GM21447 (cell line): ENCODE measurements at regions not wholly inside any gene's neighbourhood (a gene's known extent, or its start where the extent isn't known, plus 50 kb on each side); places are given as distances from the start of the nearest gene placed in this dataset.

ENCODE experiments used
- ATAC-seq: cut with Tn5 transposase; IDR thresholded peaks from one replicate; pipeline ENCODE4 v1.9.1; 2021; ENCODE audit not compliant: unreplicated experiment

DNA sequence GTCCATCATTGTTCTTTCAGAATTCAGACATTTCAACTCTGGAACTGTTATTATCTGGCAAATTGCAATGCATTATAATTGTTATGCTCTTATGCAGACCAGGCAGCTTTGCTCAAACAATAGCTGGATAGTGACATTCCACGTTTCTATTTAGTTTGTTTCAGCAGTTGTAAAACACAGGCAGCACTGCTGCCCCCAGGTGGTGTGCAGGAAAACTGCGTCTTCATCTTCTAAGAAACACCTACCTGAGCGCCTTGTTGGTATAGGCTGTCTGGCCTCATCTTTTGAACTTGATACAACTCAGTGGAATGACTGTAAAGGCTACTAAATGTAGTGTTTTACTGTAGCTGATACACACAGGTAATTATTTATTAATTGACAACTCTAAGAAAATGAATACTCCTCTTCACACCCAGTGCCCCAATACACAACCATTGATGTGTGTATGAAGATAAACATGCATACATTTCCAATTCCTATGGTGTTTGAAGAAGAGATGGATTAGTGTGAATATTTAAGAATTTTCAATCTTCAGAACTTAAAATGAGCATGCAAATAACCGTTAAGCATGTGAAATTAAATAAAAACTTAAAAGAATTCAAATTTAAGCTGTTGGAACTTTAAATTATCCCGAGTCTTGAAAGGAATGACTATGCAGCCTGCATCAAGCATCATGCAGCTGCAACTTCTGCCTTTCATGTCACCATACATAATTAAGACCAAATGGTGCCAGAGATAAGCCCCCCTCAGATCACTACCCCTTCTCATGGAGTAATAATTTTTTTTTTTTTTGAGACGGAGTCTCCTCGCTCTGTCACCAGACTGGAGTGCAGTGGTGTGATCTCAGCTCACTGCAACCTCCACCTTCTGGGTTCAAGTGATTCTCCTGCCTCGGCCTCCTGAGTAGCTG, 85.6 kb downstream of the CD8B2 start:
- ATAC-seq, result no peak

DNA sequence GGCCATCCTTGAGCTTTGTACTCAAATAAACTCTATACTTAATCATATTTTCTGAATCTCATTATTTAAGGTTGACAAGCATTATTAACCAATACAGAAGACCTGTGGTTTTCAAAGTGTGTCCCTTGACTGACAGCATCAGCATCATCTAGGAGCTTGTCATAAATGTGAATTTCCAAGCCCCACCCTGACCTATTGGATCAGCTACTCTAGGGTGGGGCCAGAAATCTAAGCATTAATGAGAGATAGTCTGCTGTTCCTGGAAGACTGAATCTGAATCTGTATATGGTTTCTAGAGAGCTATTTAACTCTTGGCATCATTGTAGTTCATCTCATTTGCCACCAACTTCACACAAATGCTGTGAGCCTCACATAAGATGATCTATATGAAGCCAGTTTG, 86.6 kb downstream of the CD8B2 start:
- no peak for ATAC-seq

DNA sequence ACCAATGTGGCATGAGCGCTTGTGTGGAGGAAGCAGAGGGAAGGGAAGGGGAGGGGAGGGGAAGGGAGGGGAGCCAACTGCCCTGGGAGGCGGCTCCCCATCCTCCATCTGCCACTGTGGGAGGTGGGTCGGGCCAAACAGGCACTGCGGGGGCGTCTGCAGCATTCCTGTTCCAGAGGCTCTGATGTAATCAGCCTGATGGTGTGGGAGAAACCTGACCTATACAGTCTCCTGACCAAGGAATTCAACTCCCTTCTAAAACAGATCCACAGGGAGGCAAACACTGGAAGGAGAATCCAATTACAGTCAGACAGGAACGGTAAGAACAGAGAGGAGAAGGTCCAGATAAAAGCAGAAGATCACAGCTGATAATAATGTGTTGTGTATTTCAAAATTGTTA, 88.8 kb downstream of the CD8B2 start:
- no peak for ATAC-seq

DNA sequence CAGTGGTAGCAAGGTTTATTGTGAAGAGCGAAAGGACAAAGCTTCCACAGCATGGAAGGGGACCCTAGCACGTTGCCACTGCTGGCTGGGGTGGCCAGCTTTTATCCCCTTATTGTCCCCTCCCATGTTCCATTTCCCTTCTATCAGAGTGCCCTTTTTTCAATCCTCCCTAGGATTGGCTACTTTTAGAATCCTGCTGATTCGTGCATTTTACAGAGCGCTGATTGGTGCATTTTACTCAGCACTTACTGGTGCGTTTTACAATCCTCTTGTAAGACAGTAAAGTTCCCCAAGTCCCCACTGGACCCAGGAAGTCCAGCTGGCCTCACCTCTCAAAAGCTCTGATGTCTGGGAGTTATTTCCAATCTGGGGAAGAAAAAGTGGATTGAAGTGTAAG, 90.1 kb downstream of the CD8B2 start:
- ATAC-seq, result no peak

DNA sequence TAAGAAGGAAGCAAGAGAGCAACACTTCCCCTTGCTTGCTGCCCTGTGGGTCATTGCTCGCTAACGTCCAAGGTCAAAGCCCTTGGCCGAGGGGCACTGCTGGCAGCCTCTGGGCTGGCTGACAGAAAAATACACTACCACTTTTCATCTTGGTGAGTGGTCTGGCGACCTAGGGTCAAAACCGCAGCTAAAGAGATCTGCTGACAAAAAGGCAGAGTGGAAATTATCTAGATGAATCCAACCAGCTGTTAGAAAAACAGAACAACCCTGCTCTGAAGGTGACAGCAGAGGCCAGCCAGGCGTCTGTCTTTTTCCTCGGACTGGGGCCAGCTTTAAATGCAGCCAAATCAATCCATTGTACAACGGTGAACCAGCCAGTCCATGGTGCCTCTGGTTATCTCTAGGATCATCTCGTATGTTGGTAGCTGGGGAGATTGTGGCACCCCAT, 92.6 kb downstream of the CD8B2 start:
- no peak for ATAC-seq

DNA sequence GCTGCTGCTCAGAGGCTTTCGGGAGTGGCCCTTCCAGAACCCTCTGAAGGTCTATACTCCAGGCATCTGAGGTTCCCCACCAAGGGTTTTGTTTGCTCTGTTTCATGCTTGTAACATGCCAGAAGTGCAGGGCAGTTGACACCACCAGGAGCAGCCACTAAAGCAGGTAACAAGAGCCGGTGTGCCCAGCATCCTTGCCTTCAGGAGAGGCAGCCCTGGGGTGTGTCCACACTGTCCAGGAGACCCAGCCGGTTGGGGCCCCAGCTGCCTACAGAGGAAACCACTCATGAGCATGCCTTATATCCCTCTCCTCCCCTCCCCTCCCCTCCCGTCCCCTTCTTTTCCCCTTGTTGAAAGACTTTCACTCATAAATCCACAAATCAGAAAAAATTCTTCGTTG, 93.1 kb downstream of the CD8B2 start:
- no peak for ATAC-seq

DNA sequence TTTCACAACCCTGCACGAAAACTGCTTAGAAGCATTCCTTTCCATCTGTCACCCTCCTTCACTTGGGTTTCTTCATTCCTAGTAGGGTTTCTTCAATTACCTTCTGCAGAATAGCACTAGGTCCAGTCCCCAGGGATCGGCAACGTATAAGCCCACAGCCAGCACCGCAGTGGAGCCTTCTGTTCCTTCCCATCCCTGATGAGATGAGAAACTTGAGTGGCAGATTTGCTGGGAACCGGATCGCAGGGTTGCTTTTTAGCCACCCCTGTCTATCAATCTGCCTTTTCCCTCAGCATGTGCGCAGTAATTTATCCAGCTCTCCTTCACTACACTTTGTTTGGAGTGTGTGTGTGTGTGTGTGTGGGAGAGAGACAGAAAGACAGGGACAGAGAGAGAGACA, 94.2 kb downstream of the CD8B2 start:
- ATAC-seq, result no peak

DNA sequence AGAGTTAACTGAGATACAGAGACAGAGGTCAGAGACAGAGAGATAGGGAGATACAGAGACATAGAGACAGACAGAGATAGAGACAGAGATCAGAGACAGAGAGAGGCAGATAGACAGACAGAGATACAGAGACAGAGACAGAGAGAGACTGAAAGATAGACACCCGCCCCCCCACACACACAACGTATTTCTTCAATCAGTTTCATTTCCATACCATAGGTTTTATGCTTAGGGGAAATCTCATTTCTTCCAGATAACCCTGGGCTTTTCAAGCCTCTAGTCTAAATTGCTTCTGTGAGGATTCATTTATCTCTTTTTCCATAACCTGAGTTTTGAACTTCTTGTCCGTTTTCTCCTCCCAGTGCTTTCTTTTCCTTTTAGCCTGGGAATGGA, 94.6 kb downstream of the CD8B2 start:
- ATAC-seq, result no peak

DNA sequence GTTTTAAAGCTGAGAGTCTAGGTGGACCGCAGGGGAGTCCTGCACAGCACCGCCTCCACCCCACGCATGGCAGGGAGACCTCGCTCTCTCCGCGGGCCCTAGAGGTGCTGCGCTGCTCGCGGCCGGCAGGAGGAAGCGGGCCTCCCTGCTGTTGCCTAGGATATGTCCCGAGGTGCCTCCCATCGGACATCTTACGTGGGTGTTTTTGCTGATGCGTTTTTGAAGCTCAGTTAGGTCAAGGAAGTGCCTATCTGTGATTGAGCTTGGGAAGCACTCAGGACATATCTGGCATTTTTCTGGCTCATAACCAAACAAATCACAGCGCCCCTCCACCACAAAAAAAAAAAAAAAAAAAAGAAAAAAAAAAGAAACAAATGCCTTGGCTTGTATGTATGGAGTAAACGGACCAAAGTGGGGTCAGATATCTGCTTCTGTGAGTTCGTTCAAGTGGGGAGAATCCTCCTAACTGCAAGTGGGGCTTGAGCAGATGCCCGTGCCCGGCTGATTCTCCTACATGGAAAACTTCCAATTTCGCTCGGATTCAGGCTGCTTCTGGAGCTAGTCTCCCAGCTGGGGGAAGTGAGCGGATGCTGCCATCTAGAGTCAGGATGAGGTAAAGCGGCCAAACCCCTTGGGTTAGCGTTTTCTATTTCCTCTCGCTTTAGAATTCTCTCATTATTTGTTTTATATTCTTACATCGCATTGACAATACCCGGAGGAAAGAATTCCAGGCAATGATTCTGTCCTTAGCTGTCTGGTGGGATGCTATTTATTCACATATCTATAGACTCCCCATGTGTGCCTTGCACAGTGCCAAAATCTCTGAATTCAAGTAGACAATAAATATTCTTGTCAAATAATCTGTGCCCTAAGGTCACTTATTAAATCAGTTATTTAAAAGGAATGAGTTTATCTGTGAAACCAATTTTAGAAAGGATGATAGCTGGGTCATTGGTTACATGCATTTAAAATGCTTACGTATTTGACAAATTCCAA, 95.3 kb downstream of the CD8B2 start:
- peak; percentile 79 for ATAC-seq

DNA sequence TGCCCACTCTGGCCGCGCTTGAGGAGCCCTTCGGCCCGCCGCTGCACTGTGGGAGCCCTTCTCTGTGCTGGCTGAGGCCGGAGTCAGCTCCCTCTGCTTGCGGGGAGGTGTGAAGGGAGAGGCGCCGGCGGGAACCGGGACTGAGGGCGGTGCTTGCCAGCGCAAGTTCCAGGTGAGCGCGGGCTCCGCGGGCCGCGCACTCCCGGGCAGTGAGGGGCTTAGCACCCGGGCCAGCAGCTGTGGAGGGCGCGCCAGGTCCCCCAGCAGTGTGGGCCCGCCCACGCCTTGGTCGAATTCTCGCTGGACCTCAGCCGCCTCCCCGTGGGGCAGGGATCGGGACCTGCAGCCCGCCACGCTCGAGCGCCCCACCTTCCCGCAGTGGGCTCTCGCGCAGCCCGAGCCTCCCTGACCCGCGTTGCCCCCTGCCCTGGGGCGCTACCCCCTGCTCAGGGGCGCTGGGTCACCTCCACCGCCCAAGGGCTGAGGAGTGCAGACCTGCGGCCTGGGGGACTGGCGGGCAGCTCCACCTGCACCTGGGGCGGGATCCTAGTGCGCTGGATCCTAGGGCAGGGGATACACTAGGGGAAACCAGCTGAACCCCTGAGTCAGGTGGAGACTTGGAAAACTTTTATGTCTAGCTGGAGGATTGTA, 97.3 kb downstream of the CD8B2 start:
- no peak for ATAC-seq

DNA sequence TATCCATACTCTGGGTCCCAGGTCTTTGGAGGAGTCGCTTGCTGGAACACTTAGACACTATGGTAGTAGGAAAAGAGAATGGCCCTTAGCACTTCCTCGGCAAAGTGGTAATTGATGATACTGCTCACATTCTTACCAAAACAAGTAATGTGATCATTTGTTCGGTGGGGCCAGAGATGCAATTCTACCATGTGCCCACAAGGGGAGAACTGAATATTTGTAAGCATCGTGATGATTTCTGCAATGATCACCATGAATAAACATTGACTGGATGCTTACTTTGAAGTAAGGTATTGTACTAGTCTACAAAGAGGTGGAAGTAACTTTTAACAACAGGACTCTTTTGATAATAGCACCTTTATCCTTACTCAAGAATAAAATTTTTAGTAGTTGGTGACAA, 109.7 kb downstream of the CD8B2 start:
- no peak for ATAC-seq

DNA sequence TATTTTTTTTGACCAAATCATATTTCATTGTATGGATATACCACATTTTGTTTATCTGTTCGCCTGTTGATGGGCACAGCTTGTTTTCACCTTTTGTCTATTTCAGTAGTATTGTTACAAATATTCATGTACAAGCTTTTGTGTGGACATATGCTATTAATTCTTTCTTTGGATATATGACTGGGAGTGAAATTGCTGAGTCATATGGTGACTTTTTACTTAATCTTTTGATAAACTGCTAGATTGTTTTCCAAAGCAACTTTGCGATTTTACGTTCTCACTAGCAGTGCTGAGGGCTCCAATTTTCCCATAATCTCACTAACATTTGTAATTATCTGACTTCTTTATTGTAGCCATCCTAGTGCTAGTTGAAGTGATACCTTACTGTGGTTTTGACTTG, 112.4 kb downstream of the CD8B2 start:
- no peak for ATAC-seq

DNA sequence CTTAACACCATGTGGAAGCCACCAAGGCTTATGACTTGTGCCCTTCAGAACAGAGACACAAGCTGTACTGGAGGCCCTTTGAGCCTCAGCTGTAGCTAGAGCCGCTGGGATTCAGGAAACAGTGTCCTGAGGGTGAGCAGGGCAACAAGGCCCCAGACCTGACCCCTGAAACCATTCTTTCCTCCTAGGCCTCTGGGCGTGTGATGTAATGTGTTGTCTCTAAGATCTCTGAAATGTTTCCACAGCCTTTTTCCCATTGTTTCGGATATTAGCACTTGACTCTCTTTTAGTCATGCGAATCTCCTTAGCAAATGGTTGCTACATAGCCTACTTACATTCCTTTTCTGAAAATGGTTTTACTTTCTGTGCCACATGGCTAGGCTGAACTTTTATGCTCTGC, 114.9 kb downstream of the CD8B2 start:
- ATAC-seq, result no peak

DNA sequence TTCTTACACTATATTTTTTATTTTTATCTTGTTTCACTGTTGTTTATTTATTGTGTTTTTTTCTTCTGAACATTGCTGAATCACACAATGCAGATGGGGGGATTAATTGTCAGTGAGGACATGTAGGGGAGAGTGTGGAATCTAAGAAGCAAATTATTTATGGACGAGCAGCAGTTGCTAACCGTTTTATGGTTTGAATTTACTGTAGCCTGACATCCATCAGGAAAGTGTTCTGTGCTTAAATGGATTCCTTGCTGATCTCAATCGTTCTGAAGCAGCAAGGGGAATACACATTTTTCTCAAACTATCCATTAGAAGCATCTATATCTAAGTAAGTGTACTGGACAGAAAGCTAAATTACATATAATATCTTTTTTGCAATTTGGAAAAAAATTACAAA, 119.5 kb downstream of the CD8B2 start:
- ATAC-seq, result no peak

DNA sequence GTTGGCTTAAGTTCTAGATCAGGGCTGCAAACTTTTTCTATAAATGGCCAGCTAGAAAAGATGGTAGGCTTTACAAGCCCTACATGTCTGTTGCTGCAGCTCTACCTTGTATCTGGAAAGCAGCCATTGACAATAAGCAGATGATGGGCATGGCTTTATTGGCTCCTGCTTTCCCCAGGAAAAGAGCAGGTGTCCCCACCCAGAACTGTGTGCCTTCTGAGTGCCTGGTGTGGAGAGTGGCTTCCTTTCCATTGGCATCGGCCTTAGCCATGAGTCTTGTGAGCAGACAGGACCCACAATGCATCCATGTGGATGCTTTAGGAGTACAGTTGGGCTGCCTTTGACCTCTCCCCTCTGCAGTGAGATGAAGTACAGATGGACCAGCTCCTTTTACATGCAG, 120.2 kb downstream of the CD8B2 start:
- ATAC-seq, result no peak

DNA sequence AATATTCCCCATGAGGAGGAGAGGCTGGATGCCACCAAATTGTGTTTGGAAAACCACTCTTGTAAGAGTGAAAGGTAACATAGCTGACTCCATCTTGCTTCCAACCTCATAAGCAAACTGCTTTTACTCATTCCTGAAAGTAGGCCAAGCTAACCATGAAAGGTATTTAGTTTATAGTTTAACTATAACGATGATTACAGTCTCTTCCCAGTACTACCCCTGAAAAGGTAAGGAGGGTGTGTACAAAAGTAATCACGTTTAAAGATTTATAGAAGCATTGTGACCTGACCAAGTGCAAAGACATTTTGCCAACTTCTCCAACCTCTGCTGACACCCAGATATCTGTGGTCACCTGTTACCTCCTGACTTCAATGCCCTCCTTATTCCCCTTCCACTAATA, 122.6 kb downstream of the CD8B2 start:
- no peak for ATAC-seq

DNA sequence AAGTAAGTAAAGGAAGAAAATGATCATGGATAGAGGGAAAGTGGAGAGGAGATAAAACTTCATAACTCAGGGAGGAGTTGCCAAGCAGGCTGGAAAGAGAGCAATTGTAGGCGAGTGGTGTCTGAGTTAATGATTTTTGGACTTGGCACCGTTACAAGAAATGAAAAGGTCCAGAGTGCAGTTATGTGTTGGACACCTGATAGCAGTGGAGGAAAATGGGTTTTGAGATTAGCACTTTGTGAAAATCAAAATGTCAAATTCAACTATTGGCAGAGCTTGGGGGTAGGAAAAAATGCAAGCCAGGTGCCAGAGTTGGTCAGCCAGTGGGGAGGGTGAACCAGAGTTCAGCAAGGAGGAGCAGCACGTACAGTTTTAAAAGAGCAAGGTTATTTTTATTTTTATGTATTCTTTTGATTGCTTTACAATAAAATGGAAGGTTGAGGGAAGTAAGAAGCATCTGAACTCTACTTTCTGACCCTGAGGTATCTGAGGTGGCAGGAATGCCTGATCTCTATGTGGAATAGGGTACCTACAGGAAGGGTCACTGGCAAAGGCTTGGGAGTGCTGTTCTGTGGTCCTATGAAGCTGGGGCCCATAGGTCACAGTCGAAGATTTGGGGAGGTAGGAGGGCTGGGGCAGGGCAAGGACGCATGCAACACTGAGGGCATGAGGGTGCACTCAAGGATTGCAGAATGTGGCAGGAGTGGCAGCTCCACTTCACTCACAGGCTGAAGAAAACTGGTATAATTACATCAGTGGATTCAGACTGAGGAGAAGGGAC, 127.5 kb downstream of the CD8B2 start:
- ATAC-seq, result no peak

DNA sequence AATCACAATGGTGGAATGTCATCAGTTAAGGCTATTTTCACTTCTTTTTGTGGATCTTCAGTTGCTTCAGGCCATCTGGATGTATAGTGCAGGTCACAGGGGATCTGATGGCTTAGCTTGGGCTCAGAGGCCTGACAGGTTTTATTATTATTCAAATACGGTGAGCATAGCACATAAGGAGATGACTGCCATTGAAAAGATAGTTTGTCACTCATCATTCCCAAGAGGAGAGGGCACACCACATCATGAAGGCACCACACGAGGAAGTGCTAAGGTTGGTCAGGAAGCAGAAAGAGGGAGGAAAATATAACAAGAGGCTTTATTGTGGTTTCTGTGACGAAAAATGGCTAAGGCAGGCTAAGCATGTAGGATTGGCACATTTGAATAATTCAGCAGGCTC, 131.4 kb downstream of the CD8B2 start:
- ATAC-seq, result no peak

DNA sequence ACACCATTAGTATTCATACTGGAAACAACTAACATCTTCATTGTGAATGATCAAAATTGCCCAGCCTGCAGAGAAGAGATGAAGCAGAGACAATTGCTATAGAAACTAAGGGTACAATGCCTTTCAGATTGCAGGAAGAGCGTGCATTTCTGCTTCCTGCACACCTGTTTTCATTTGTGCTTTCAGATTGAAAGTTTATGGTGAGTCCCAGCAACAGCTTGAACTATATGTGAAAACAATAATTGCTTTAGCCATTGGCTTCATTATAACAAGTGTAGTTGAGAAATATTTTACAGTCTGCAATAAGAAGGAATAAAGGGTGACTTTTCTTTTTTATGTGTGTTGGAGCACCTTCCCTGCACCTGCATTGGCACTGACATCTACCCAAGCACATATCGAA, 136.3 kb downstream of the CD8B2 start:
- ATAC-seq, result no peak

DNA sequence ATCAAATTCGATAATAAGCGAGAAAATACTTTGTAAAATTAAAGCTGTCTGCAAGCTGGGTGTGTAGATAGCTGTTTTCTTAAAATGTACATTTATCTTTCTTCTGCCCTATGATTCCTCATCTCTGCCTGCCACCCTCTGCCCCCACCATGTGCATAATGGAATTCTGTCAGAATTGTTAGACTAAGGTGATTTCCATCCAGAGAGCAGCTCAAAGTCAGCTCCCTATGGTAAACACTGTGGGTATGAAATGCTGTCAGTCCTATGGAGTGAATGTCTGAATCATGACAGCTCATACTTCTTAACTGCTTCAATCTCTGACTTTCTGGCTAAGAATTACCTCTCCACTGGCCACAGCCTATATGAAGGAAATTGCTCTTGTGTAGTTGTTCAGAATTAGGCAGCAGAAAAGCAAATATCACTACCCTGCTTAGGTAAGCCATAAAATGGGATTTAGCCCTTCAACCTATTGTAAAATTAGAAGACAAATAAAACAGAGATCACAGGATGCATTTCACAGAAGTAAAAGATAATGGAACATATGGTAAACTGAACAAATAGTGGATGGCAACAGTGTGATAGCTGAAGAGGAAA, 137.7 kb downstream of the CD8B2 start:
- no peak for ATAC-seq
